Embryonic facial prominence (tissue), 1 donor: ENCODE measurements at regions not wholly inside any gene's neighbourhood (a gene's known extent, or its start where the extent isn't known, plus 50 kb on each side); places are given as distances from the start of the nearest gene placed in this dataset.
"Not testable (repeated sequence)": the region's sequence is repeated elsewhere in the genome, so short reads cannot be mapped to it uniquely, and the experiment has no call there.

Source experiments
- DNase-seq: peaks from one replicate; pipeline ENCODE4 v3.0.0-alpha.2; 2016; ENCODE audit errors: extremely low spot score

DNA sequence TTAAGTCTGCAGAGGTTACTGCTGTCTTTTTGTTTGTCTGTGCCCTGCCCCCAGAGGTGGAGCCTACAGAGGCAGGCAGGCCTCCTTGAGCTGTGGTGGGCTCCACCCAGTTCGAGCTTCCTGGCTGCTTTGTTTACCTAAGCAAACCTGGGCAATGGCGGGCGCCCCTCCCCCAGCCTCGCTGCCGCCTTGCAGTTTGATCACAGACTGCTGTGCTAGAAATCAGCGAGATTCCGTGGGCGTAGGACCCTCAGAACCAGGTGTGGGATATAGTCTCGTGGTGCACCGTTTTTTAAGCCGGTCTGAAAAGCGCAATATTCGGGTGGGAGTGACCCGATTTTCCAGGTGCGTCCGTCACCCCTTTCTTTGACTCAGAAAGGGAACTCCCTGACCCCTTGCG is 2146.3 kb upstream of the WWC1 start:
- DNase-seq, result not testable (repeated sequence)

- no peak for DNase-seq
These were observed 2127.3 kb upstream of the WWC1 start for GRCh38 chr5:166163996-166164610.

DNA sequence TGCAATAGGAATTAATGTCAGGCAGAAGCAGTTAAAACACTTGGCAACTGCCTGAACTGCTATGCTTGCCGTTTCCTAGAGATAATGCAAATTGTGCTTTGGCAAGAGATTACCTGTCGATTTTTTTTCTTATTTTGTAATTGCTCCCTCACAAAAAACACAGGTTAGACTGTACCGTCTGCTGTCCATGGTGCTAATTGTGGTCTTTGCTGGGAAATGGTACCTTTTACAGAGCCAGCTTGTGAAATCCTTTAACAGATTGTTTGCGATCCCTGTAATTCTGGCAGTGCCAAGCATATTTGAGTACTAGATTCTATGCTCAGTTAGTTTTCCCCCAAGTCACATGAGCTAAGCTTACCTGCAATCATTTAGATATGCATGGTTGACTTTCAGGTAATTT is 2125.8 kb upstream of the WWC1 start:
- no peak for DNase-seq

DNA sequence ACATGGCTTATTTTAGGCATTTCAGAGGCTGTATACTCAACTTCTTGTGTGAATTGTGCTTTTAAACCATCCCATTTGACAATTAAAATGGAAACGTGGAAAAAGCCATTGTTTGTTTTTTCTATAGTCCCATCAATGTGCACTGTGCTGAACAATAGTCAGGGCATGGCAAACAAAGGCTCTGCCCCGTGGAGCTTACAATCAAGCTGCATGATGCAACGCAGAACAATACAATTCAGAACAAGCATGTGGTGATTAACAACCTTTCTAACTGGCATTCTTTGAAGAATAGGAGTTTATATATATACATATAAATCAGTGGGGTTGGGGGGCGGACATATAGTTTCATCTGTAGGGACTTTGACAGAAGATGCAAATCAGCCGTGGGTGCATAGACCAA is 2125.4 kb upstream of the WWC1 start:
- DNase-seq, result no peak

DNA sequence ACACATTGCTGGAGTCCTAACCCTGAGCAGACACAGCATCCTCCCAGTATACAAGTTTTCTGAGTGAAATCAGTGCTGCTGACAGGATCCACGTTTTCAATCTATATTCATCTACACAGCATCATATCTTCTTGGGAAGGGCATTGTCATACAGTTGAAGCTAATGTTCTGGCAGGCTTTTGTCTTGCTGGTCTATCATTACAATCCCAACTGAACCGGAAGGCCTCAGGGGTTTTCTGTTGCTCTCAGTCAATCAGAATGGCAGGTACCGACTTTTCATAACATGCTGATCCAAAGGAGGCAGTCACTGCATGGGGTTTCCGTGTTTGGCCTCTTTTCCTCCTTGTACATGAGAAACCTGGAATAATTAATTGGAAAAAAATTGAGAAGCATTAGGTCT is 2118.8 kb upstream of the WWC1 start:
- DNase-seq, result no peak

DNA sequence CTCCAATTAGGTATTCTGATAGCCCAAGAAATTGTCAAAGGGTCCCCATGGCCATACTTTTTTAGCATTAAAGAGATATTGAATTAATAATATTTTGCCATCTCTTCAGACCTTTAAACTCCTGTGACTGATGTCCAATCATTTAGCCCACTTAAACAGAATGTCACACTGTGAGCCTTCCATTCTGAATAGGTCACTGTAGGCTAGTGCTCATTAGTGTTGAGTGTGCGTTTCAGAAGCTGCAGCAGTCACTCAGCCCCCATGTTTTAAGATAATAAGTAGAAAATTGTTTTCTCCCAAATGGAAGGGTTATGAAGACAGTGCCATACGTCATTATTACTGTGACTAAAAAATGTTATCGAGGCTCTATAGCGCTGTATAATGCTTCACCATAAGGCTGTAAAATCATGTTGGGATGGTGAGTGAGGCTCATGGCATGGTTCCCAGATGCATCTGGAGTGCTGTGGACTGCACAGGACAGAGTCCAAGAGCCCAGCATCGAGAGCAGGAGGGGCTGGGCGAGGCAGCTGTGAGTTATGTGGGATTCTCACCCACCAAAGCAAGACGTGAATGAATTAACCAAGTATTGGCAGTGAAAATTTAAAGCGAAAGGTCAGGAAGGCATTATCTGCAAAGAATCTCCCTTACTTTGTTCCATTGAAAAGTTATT is 2112.9 kb upstream of the WWC1 start:
- DNase-seq, result no peak

DNA sequence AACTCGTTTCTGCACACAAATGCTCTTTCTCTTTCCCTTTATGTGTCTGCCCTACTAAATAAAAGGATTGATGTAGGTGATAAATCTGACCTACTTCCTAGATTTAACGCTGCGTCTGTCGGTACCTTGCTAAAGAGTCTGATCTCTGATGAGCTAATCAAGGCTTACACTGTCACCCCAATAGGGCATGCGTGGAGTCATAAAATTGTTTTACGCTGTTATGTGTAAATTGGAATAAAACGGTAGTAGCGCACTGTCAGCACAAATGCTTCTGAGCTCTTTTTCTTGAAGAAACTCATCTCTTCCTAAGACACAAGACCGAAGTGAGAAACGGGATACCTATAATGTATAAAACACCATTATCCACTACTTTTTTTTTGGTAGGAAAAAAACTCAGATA is 2106.3 kb upstream of the WWC1 start:
- DNase-seq, result no peak

DNA sequence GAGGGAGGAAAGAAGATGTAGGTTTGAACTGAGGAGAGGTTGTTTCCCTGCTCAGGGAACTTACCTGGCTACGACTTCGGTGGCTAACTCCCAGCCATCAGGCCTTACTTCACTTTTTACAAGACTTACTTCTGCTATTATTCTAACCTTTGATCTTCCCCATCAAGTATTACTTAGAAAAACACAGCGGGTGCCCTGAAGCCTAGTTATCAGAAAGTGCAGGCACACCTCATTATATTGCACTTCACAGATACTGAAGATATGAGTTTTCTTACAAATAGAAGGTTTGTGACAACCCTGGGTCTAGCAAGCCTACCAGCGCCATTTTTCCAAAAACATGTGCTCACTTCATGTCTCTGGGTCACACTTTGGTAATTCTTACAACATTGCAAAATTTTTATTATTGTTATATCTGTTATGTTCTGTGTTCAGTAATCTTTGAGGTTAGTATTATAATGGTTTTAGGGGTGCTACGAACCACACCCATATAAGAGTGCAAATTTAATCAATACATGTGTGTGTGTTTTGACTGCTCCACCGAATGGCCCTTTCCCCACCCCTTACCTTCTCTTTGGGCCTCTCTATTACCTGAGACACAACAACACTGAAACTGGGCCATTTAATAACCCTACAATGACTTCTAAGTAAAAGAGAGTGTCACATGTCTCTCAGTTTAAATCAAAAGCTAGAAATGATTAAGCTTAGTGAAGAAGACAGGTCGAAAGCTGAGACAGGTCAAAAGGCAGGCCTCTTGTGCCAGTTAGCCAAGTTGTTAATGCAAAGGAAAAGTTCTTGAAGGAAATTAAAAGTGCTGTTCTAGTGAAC is 2102.7 kb upstream of the WWC1 start:
- no peak for DNase-seq

- no peak for DNase-seq
These were observed 2098.7 kb upstream of the WWC1 start for GRCh38 chr5:166192696-166193095.

- DNase-seq, result no peak
These were observed 2095.5 kb upstream of the WWC1 start for GRCh38 chr5:166195981-166196380.

- DNase-seq, result no peak
These were observed 2090.9 kb upstream of the WWC1 start for GRCh38 chr5:166200532-166200931.

GRCh38 chr5:166211640-166212039 is 2079.8 kb upstream of the WWC1 start:
- DNase-seq, result no peak

GRCh38 chr5:166236327-166236726 is 2055.1 kb upstream of the WWC1 start:
- no peak for DNase-seq

- no peak for DNase-seq
These were observed 2050.7 kb upstream of the WWC1 start for GRCh38 chr5:166240705-166241104.

- DNase-seq, result no peak
These were observed 2045.9 kb upstream of the WWC1 start for GRCh38 chr5:166245556-166245955.

DNA sequence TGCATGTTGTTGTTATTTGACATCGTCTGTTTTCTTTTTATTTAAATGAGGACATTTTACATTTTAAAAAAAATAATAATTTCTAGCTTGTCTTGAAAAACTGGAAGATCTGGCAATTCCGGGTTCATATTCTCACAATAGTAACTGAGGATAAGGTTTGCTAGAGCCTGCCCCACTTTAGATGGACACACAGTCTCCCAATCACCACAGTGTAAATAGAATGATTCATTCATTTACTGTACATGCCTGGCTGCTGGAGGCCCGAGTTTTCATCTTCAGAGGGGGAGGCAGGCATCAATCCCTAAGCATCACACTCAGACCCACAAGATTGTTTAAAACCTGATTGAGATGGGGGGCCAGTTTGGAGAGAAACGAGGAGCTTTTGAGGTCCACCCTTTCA is 2039.7 kb upstream of the WWC1 start:
- no peak for DNase-seq

GRCh38 chr5:166257661-166258060 is 2033.8 kb upstream of the WWC1 start:
- no peak for DNase-seq

DNA sequence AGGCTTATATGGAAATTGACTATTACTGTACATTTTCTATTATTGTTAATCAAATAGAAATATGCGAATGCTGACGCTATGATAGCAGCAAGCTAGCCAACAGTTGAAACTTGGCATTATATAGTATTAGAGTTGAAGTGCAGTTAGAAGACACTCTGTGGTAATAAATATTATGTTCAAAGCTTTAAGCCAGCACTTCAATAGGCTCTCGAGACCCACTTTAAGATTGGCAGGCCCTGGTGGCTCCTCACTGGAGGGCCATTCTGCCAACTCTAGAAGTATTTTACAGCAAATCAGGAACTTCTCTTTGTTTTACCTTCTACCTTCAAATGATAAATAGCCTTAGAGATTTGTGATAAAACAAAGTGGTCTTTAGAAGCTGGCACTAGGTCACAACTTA is 2029.0 kb upstream of the WWC1 start:
- no peak for DNase-seq

DNA sequence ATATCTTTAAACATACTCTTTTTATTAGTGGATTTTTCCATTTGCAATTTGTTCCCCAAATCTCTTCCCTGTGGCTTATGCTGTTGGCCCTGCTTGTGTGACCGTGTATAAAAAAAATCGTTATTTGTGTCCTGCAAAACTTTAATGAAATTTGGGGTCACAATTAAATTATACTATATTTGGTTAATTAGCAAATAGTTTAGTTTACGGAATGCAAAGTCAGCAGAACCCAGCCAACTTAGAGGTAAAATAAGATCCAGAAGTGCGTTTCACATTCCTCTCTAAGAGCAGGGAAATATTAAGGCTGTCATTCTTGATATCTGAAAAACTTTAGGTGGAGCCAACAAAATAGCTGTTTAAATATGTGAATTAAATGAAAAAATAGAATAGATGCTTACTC is 2023.5 kb upstream of the WWC1 start:
- peak; percentile 20 for DNase-seq

DNA sequence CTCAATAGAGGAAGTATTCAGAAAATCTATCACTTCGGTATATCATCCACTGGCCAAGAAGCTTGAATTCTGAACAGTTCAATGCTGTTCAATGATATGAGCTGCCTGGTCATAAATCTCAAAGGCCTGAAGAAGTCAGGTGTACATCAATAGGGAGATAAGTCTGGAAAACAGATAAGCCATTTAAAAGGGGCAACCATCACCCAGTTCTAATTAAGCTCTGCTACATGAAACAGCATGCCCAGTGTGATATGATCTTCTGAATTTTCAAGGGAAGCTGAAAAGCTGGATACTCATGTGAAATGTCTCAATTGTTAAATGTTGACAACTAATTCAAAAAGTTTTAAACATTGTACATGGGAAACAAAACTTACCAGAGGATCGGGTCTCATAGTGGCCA is 2020.7 kb upstream of the WWC1 start:
- no peak for DNase-seq

- DNase-seq, result no peak
These were observed 2015.4 kb upstream of the WWC1 start for GRCh38 chr5:166276006-166276405.

DNA sequence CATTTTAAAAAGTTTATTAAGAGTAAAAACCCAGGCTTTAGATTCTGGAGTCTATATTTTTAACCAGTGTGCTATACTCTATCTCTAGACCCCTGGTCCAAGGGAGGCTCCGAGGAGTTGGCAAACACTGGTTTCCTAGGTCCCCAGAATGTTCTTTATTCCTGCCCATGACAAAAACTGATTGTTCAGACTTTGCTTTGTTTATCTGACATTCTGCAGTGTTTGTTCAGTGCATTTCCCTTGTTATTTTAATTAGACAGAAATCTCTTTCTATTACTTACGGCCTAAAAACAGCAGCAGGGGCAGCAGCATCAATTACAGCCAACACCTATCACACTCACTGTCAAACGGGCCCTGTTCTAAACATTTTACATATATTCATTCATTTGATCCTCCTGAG is 2011.6 kb upstream of the WWC1 start:
- no peak for DNase-seq

- no peak for DNase-seq
These were observed 2010.0 kb upstream of the WWC1 start for GRCh38 chr5:166281433-166281832.
